Nephron (organoid): ENCODE measurements at regions not wholly inside any gene's neighbourhood (a gene's known extent, or its start where the extent isn't known, plus 50 kb on each side); places are given as distances from the start of the nearest gene placed in this dataset.

Source experiments
- H3K27ac Mint-ChIP-seq, 3 experiments: 2 replicates each; pipeline ENCODE4 v1.8.0; 2020; ENCODE audit warnings: mixed read lengths in 3 of 3, mild to moderate bottlenecking in 2 of 3, moderate library complexity in 1 of 3
- H3K27me3 Mint-ChIP-seq: 2 replicates; pipeline ENCODE4 v1.8.0; 2021; ENCODE audit warnings: low read depth, mild to moderate bottlenecking, moderate library complexity, mixed read lengths
- H3K36me3 Mint-ChIP-seq: 2 replicates; pipeline ENCODE4 v1.8.0; 2020; ENCODE audit warnings: low read depth, mixed read lengths
- H3K4me1 Mint-ChIP-seq: 2 replicates; pipeline ENCODE4 v1.8.0; 2020; ENCODE audit warnings: mixed read lengths
- H3K4me3 Mint-ChIP-seq, 3 experiments: 2 replicates each; pipeline ENCODE4 v1.8.0; 2020; ENCODE audit warnings: mild to moderate bottlenecking in 3 of 3, mixed read lengths in 3 of 3, moderate library complexity in 2 of 3
- H3K9me3 Mint-ChIP-seq: 2 replicates; pipeline ENCODE4 v1.8.0; 2020; ENCODE audit warnings: mixed read lengths
- TF ChIP-seq, protein P1 (sequence below), 3 experiments: fragments of 200-600 bp; sonication (generic); IDR thresholded peaks; one replicate each; pipeline ENCODE4 v1.5.0; 2021; ENCODE audit warnings: antibody characterized with exemption in 3 of 3; ENCODE audit not compliant: unreplicated experiment in 3 of 3

DNA sequence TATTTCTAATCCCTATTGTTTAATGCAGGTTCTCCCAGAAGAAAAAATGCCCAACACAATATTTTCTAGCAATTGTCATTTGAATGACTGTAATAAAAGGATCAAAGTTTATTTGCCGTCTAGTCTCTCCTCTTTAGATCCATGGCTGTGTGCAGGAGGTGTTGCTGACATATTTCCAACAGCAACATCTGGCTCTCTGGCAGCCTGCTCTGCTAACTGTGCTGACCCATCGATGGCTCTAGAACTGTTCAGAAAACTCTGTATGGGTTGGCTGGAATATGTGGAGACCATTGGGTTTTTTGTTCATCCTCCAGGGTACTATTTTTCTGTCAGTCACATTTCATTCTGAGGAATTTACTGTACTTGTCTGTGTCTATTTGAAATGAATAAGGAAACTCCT, 202.0 kb upstream of the SLC27A6 start:
- Mint-ChIP-seq H3K9me3 (peaks cover 8% of the 10 kb centered on the region), H3K4me1 (peaks cover 39% of the 10 kb centered on the region), H3K27me3 (no peaks in the 10 kb centered on the region), H3K36me3 (no peaks in the 10 kb centered on the region), H3K27ac (peak overlapping the region in 1 of 3 experiments; percentile 33), H3K4me3 (no peak overlapping the region)
- TF ChIP-seq, protein P1, sequence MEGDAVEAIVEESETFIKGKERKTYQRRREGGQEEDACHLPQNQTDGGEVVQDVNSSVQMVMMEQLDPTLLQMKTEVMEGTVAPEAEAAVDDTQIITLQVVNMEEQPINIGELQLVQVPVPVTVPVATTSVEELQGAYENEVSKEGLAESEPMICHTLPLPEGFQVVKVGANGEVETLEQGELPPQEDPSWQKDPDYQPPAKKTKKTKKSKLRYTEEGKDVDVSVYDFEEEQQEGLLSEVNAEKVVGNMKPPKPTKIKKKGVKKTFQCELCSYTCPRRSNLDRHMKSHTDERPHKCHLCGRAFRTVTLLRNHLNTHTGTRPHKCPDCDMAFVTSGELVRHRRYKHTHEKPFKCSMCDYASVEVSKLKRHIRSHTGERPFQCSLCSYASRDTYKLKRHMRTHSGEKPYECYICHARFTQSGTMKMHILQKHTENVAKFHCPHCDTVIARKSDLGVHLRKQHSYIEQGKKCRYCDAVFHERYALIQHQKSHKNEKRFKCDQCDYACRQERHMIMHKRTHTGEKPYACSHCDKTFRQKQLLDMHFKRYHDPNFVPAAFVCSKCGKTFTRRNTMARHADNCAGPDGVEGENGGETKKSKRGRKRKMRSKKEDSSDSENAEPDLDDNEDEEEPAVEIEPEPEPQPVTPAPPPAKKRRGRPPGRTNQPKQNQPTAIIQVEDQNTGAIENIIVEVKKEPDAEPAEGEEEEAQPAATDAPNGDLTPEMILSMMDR (IDR thresholded peaks at IDR 0.05; ENCODE audit: unreplicated experiment in 3 of 3): no peak

DNA sequence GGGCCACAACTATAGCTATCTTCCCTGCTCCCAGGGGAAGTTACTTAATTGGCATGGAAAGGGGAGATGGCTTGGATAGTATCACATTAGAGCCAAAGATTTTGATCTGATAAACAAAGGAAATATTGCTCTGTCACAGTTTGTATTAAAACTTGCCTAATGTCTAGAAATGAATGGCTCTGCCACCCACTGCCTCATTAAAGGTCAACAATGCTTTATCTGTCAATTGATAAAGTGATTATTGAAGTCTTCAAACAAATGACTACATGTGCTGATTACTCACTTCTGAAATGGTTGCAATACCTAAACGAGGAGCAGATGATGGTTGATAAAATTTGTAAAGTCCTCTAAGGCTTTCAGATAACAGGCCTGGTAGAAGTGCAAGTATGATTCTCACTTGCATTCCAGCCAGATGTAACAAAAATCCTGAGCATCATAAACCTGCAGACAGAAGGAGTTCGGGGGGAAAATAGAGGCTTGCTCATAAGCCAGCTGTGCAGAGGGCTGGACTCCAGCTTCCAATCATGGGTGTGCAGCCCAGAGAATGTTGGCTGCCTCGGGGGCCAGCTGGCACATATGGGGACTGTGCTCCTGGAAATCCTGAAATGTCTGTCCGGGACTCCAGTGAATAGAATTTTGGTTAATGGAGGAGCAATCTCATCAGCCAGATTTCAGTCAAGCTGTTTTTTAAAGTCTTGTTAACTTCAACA, 200.5 kb upstream of the SLC27A6 start:
- peaks cover 3% of the 10 kb centered on the region for H3K9me3 Mint-ChIP-seq
- H3K27ac Mint-ChIP-seq: no peak overlapping the region
- no peaks in the 10 kb centered on the region for H3K27me3 Mint-ChIP-seq
- H3K4me1 Mint-ChIP-seq: peaks cover 34% of the 10 kb centered on the region
- H3K4me3 Mint-ChIP-seq: no peak overlapping the region
- H3K36me3 Mint-ChIP-seq: no peaks in the 10 kb centered on the region
- TF ChIP-seq, protein P1 (IDR thresholded peaks at IDR 0.05; ENCODE audit: unreplicated experiment in 3 of 3): no peak

- H3K27me3 Mint-ChIP-seq: no peaks in the 10 kb centered on the region
- H3K4me1 Mint-ChIP-seq: peaks cover 34% of the 10 kb centered on the region
- no peaks in the 10 kb centered on the region for H3K36me3 Mint-ChIP-seq
- no peak overlapping the region for H3K27ac Mint-ChIP-seq
- H3K9me3 Mint-ChIP-seq: no peaks in the 10 kb centered on the region
- TF ChIP-seq, protein P1 (IDR thresholded peaks at IDR 0.05; ENCODE audit: unreplicated experiment in 3 of 3): no peak
- no peak overlapping the region for H3K4me3 Mint-ChIP-seq
Observed at GRCh38 chr5:128765448-128766061, 199.7 kb upstream of the SLC27A6 start.

- peaks cover 34% of the 10 kb centered on the region for H3K4me1 Mint-ChIP-seq
- TF ChIP-seq, protein P1 (IDR thresholded peaks at IDR 0.05; ENCODE audit: unreplicated experiment in 3 of 3): no peak
- no peaks in the 10 kb centered on the region for H3K27me3 Mint-ChIP-seq
- no peaks in the 10 kb centered on the region for H3K9me3 Mint-ChIP-seq
- peak overlapping the region in 2 of 3 experiments; percentile 23 to 58 for H3K27ac Mint-ChIP-seq
- no peaks in the 10 kb centered on the region for H3K36me3 Mint-ChIP-seq
- no peak overlapping the region for H3K4me3 Mint-ChIP-seq
Observed at GRCh38 chr5:128766406-128766805, 198.9 kb upstream of the SLC27A6 start.

- H3K4me3 Mint-ChIP-seq: no peak overlapping the region
- H3K27me3 Mint-ChIP-seq: no peaks in the 10 kb centered on the region
- H3K9me3 Mint-ChIP-seq: no peaks in the 10 kb centered on the region
- peaks cover 28% of the 10 kb centered on the region for H3K4me1 Mint-ChIP-seq
- no peaks in the 10 kb centered on the region for H3K36me3 Mint-ChIP-seq
- H3K27ac Mint-ChIP-seq: no peak overlapping the region
- TF ChIP-seq, protein P1 (IDR thresholded peaks at IDR 0.05; ENCODE audit: unreplicated experiment in 3 of 3): no peak
Observed at GRCh38 chr5:128770907-128771306, 194.4 kb upstream of the SLC27A6 start.

DNA sequence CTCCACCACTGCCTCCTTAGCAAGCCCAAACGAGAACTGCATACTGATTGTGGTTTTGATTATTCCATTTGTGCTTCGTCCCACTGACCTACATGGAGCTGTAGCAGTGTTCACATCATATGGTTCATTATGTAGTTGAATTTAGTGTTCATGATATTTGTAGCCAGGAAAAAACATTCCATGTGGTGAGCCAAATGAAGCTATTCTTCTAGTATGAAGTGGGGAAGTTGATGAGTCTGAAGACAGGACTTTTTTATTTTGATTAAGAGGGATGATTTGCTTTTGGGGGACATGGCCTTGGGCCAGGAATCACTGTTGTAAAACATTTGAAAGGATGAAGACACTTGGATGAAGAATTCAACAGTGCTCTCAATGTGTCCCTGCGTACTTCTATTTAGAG, 192.9 kb upstream of the SLC27A6 start:
- no peaks in the 10 kb centered on the region for H3K36me3 Mint-ChIP-seq
- no peak overlapping the region for H3K4me3 Mint-ChIP-seq
- peak overlapping the region; percentile 32 to 39 (median 35) for H3K27ac Mint-ChIP-seq
- peaks cover 17% of the 10 kb centered on the region for H3K4me1 Mint-ChIP-seq
- no peaks in the 10 kb centered on the region for H3K9me3 Mint-ChIP-seq
- TF ChIP-seq, protein P1 (IDR thresholded peaks at IDR 0.05; ENCODE audit: unreplicated experiment in 3 of 3): no peak
- H3K27me3 Mint-ChIP-seq: no peaks in the 10 kb centered on the region
